Calu3 (cell line): ENCODE measurements at regions not wholly inside any gene's neighbourhood (a gene's known extent, or its start where the extent isn't known, plus 50 kb on each side); places are given as distances from the start of the nearest gene placed in this dataset.

ENCODE experiments used
- BruUV-seq: library from RNA; stranded (reverse); fragments of 400-500 nt; replicated peaks from 2 replicates; lab custom pipeline; 2021; lab: Mats Ljungman, UMichigan
- CTCF ChIA-PET: fragments of 300-600 bp; sonication (Branson Sonifier 250); formaldehyde crosslinking; loops from one replicate; lab custom pipeline; 2022; ENCODE audit warnings: antibody characterized with exemption; lab: Charles Lee
- DNase-seq: peaks from one replicate; pipeline ENCODE4 v3.0.0; 2022
- H3K27ac Mint-ChIP-seq: one replicate; pipeline ENCODE4 v1.8.0; 2022; ENCODE audit warnings: mixed read lengths; ENCODE audit not compliant: unreplicated experiment
- H3K27me3 Mint-ChIP-seq: one replicate; pipeline ENCODE4 v1.8.0; 2022; ENCODE audit warnings: mixed read lengths; ENCODE audit not compliant: unreplicated experiment
- H3K36me3 Mint-ChIP-seq: one replicate; pipeline ENCODE4 v1.8.0; 2022; ENCODE audit warnings: mild to moderate bottlenecking, moderate library complexity, mixed read lengths; ENCODE audit not compliant: insufficient read depth, unreplicated experiment
- H3K4me1 Mint-ChIP-seq: one replicate; pipeline ENCODE4 v1.8.0; 2022; ENCODE audit warnings: mild to moderate bottlenecking, low read depth, mixed read lengths; ENCODE audit not compliant: unreplicated experiment
- H3K4me3 Mint-ChIP-seq: one replicate; pipeline ENCODE4 v1.8.0; 2022; ENCODE audit warnings: mild to moderate bottlenecking, low read depth, moderate library complexity, mixed read lengths; ENCODE audit not compliant: unreplicated experiment
- H3K9me3 Mint-ChIP-seq: one replicate; pipeline ENCODE4 v1.8.0; 2022; ENCODE audit warnings: low read depth, mixed read lengths; ENCODE audit not compliant: unreplicated experiment
- CTCF ChIP-seq: fragments of 200-600 bp; IDR thresholded peaks from one replicate; pipeline ENCODE4 v1.8.0; 2022; ENCODE audit warnings: antibody characterized with exemption; ENCODE audit not compliant: unreplicated experiment
- intact Hi-C: fragments of 100-400 bp; cut with micrococcal nuclease; formaldehyde crosslinking; loops from one replicate; pipeline ENCODE4 v1.10.0; 2022; ENCODE audit not compliant: unreplicated experiment

- no peak for TF ChIP-seq CTCF
- no peaks in the 10 kb centered on the region for H3K27me3 Mint-ChIP-seq
- CTCF ChIA-PET, result no interaction called here
- no TSS peak for BruUV-seq
- intact Hi-C loops, result no loop called here
- no peak for DNase-seq
- H3K4me3 Mint-ChIP-seq, result no peak overlapping the region
- H3K4me1 Mint-ChIP-seq, result no peaks in the 10 kb centered on the region
- H3K9me3 Mint-ChIP-seq, result peaks cover 6% of the 10 kb centered on the region
- H3K27ac Mint-ChIP-seq, result no peak overlapping the region
- H3K36me3 Mint-ChIP-seq, result no peaks in the 10 kb centered on the region
Measured at GRCh38 chr18:40208958-40209357, 1746.1 kb upstream of the PIK3C3 start.

- no peak overlapping the region for H3K27ac Mint-ChIP-seq
Measured at GRCh38 chr18:40197711-40198110, 1757.3 kb upstream of the PIK3C3 start.

GRCh38 chr18:40186677-40187076, 1768.4 kb upstream of the PIK3C3 start:
- BruUV-seq, result no TSS peak
- TF ChIP-seq CTCF, result no peak
- CTCF ChIA-PET, result interaction anchor here (0.7 kb wide), 1 partner anchor 1686 kb away, joined by 4 read pairs; no protein-coding TSS in a partner anchor
- Mint-ChIP-seq H3K4me3 (no peak overlapping the region), H3K4me1 (no peaks in the 10 kb centered on the region), H3K27me3 (no peaks in the 10 kb centered on the region), H3K36me3 (no peaks in the 10 kb centered on the region), H3K27ac (no peak overlapping the region), H3K9me3 (no peaks in the 10 kb centered on the region)
- intact Hi-C loops, result no loop called here
- no peak for DNase-seq

More at GRCh38 chr18:40197711-40198110, 1757.3 kb upstream of the PIK3C3 start:
- H3K4me3 Mint-ChIP-seq, result no peak overlapping the region
- H3K36me3 Mint-ChIP-seq, result no peaks in the 10 kb centered on the region
- DNase-seq, result no peak
- intact Hi-C loops, result no loop called here
- CTCF ChIA-PET, result no interaction called here
- peaks cover 2% of the 10 kb centered on the region for H3K9me3 Mint-ChIP-seq
- no peaks in the 10 kb centered on the region for H3K4me1 Mint-ChIP-seq
- no peak for TF ChIP-seq CTCF
- no peaks in the 10 kb centered on the region for H3K27me3 Mint-ChIP-seq
- BruUV-seq, result no TSS peak

GRCh38 chr18:40179729-40180461, 1775.1 kb upstream of the PIK3C3 start:
- CTCF ChIA-PET, result no interaction called here
- Mint-ChIP-seq H3K4me1 (no peaks in the 10 kb centered on the region), H3K27me3 (no peaks in the 10 kb centered on the region), H3K36me3 (no peaks in the 10 kb centered on the region), H3K27ac (no peak overlapping the region), H3K9me3 (no peaks in the 10 kb centered on the region), H3K4me3 (no peak overlapping the region)
- no peak for DNase-seq
- BruUV-seq, result no TSS peak
- TF ChIP-seq CTCF, result no peak
- intact Hi-C loops, result no loop called here
